ENCODE measurements at regions not wholly inside any gene's neighbourhood (a gene's known extent, or its start where the extent isn't known, plus 50 kb on each side); places are given as distances from the start of the nearest gene placed in this dataset.
"Not testable (repeated sequence)": the region's sequence is repeated elsewhere in the genome, so short reads cannot be mapped to it uniquely, and the experiment has no call there.

DNA sequence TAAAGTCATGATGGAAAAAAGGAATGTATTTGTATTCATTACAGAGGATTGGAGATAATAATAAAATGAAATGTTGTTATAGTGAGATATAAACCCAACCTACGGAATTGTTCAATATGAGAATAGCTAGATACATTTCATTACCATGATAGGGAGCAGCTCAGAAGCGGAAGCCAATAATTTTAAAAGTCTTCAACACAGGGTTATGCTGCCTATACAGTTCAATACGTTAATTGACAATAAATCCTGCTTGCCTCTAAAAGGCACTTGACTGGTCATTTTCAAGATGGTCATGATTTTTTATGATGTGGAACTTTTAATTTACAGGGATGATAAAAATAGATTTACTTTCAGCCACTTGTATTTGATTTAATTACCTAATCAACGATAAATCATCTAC lies 506.8 kb downstream of the TMEM114 start:
- no peak overlapping the region for H3K4me3 ChIP-seq
- no peaks in the 10 kb centered on the region for H3K27me3 ChIP-seq
- no peak for DNase-seq
- intact Hi-C loops (cut with DNase I) = no loop called here
- H3K9me3 ChIP-seq = no peaks in the 10 kb centered on the region
- H3K4me1 ChIP-seq (ENCODE audit: insufficient read depth) = no peaks in the 10 kb centered on the region
- WGBS, 3 donors = 75 to 76% (median 76%) methylated on average over 4 of the region's 4 CpGs
- TF ChIP-seq, protein P1, sequence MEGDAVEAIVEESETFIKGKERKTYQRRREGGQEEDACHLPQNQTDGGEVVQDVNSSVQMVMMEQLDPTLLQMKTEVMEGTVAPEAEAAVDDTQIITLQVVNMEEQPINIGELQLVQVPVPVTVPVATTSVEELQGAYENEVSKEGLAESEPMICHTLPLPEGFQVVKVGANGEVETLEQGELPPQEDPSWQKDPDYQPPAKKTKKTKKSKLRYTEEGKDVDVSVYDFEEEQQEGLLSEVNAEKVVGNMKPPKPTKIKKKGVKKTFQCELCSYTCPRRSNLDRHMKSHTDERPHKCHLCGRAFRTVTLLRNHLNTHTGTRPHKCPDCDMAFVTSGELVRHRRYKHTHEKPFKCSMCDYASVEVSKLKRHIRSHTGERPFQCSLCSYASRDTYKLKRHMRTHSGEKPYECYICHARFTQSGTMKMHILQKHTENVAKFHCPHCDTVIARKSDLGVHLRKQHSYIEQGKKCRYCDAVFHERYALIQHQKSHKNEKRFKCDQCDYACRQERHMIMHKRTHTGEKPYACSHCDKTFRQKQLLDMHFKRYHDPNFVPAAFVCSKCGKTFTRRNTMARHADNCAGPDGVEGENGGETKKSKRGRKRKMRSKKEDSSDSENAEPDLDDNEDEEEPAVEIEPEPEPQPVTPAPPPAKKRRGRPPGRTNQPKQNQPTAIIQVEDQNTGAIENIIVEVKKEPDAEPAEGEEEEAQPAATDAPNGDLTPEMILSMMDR (IDR thresholded peaks at IDR 0.05) = no peak
- TF ChIP-seq POLR2A (IDR thresholded peaks at IDR 0.05) (no peak), EP300 (IDR thresholded peaks at IDR 0.05) (no peak)
- no peak overlapping the region for H3K27ac ChIP-seq
- no peaks in the 10 kb centered on the region for H3K36me3 ChIP-seq

DNA sequence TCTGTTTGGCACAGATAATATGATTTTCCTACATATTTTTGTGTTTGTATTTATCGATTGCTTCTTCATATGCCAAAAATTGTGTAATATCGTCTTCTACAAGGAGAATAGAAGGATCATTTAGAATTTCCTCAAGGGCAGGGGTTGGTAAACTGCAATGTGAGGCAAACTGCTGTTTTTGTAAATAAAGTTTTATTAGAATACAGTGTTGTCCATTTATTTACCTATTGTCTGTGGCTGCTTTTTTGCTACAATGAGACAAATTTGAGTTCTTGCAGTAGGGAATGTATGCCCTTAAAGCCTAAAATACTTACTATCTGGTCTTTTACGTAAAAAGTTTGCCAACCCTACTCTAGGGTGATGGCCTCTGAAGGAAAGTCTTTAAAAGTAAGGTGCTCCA lies 509.5 kb downstream of the TMEM114 start:
- no peak for DNase-seq
- Histone ChIP-seq H3K9me3 (no peaks in the 10 kb centered on the region), H3K4me1 (ENCODE audit: insufficient read depth) (no peaks in the 10 kb centered on the region), H3K4me3 (no peak overlapping the region), H3K27me3 (no peaks in the 10 kb centered on the region), H3K27ac (no peak overlapping the region), H3K36me3 (no peaks in the 10 kb centered on the region)
- TF ChIP-seq, protein P1 (IDR thresholded peaks at IDR 0.05) = no peak
- TF ChIP-seq POLR2A (IDR thresholded peaks at IDR 0.05) (no peak), EP300 (IDR thresholded peaks at IDR 0.05) (no peak)
- intact Hi-C loops (cut with DNase I) = no loop called here
- 74 to 81% (median 76%) methylated on average over 3 of the region's 3 CpGs for WGBS, 3 donors

DNA sequence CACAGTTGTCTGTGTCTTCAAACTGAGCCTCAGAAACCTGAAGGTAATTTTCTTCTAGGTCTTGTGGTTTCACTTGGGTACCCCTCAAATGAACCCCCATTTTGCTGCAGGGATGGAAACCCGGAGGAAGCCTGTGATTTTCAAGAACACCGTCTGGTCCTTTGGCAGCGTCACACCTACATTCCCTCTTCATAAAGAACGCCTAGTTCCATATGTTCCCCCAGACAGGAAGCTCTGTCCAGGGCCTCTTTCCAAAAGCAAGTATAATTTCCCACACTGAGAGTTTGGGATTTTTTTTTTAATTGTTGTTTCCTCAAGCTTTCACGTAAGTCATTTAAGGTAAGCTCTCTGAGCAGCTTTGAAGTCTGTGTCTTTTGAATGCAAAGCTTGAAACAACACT lies 515.0 kb downstream of the TMEM114 start:
- TF ChIP-seq POLR2A (IDR thresholded peaks at IDR 0.05) (no peak), EP300 (IDR thresholded peaks at IDR 0.05) (no peak)
- TF ChIP-seq, protein P1 (IDR thresholded peaks at IDR 0.05) = no peak
- no peaks in the 10 kb centered on the region for H3K36me3 ChIP-seq
- no peak overlapping the region for H3K4me3 ChIP-seq
- no peak overlapping the region for H3K27ac ChIP-seq
- H3K27me3 ChIP-seq = no peaks in the 10 kb centered on the region
- intact Hi-C loops (cut with DNase I) = no loop called here
- DNase-seq = no peak
- no peaks in the 10 kb centered on the region for H3K4me1 ChIP-seq (ENCODE audit: insufficient read depth)
- no peaks in the 10 kb centered on the region for H3K9me3 ChIP-seq
- 78 to 87% (median 82%) methylated on average over 5 of the region's 5 CpGs for WGBS, 3 donors

DNA sequence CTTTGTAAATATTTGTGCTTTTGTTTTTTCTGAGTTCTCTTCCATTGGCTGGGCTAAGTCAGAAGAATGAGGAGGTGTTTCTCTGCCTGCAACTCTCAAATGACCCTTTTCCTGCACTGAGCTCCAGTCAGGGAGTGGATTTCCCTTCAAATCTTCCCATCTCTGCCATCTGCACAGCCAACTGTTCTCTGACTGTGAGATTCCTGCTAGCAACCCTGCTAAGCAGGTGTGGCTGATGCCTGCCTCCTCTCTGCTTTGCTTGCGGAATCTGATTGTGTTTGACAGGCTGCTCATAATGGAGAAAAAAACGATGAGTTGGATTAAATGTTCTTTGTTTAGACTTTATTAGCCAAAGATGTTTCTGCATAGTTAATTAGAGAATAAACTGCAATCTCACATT lies 519.8 kb downstream of the TMEM114 start:
- Histone ChIP-seq H3K36me3 (no peaks in the 10 kb centered on the region), H3K4me3 (no peak overlapping the region), H3K4me1 (ENCODE audit: insufficient read depth) (no peaks in the 10 kb centered on the region), H3K9me3 (no peaks in the 10 kb centered on the region), H3K27ac (no peak overlapping the region), H3K27me3 (no peaks in the 10 kb centered on the region)
- no peak for TF ChIP-seq EP300 (IDR thresholded peaks at IDR 0.05)
- TF ChIP-seq, protein P1 (IDR thresholded peaks at IDR 0.05) = no peak
- TF ChIP-seq POLR2A (IDR thresholded peaks at IDR 0.05) = no peak
- intact Hi-C loops (cut with DNase I) = no loop called here
- 57 to 73% (median 65%) methylated on average over 2 of the region's 2 CpGs for WGBS, 3 donors
- no peak for DNase-seq

DNA sequence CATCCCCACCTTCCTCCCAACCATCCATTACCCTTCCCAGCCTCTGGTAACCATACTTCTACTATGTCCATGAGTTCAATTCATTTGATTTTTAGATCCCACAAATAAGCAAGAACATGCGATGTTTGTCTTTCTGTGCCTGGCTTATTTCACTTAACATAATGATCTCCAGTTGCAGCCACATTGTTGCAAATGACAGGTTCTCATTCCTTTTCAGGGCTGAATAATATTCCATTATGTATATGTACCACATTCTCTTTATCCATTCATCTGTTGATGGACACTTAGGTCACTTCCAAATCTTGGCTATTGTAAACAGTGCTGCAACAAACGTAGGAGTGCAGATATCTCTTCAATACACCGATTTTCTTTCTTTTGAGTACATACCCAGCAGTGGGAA lies 522.1 kb downstream of the TMEM114 start:
- H3K4me3 ChIP-seq; H3K27me3 ChIP-seq; H3K9me3 ChIP-seq; intact Hi-C loops (cut with DNase I); H3K4me1 ChIP-seq (ENCODE audit: insufficient read depth); H3K27ac ChIP-seq; H3K36me3 ChIP-seq; DNase-seq: not testable (repeated sequence)
- 83 to 89% (median 85%) methylated on average over 3 of the region's 3 CpGs for WGBS, 3 donors

Measured in ovary (tissue), 7 donors.